H9 (cell line): ENCODE measurements at regions not wholly inside any gene's neighbourhood (a gene's known extent, or its start where the extent isn't known, plus 50 kb on each side); places are given as distances from the start of the nearest gene placed in this dataset.

ENCODE experiments used
- DNase-seq: peaks from one replicate; pipeline ENCODE4 v3.0.0-alpha.2; 2017
- H2AFZ ChIP-seq: one replicate; pipeline ENCODE4 v1.6.1; 2013; ENCODE audit warnings: mild to moderate bottlenecking, low read length, control low read depth, moderate library complexity
- H2AK5ac ChIP-seq: 2 replicates; pipeline ENCODE4 v1.6.1; 2013; ENCODE audit warnings: low read length, control low read depth, mixed read lengths; ENCODE audit not compliant: insufficient read length
- H2BK120ac ChIP-seq: one replicate; pipeline ENCODE4 v1.6.1; 2013; ENCODE audit warnings: low read depth, mild to moderate bottlenecking, low read length, control low read depth, inconsistent platforms; ENCODE audit not compliant: poor library complexity, severe bottlenecking
- H2BK12ac ChIP-seq: 2 replicates; pipeline ENCODE4 v1.6.1; 2013; ENCODE audit warnings: low read length, control low read depth, mixed read lengths, low read depth; ENCODE audit not compliant: insufficient read length
- H2BK15ac ChIP-seq: 2 replicates; pipeline ENCODE4 v1.6.1; 2013; ENCODE audit warnings: low read depth, low read length, control low read depth
- H2BK20ac ChIP-seq: one replicate; pipeline ENCODE4 v1.6.1; 2013; ENCODE audit warnings: low read depth, mild to moderate bottlenecking, low read length, control low read depth, inconsistent platforms; ENCODE audit not compliant: poor library complexity, severe bottlenecking
- H2BK5ac ChIP-seq: 2 replicates; pipeline ENCODE4 v1.6.1; 2013; ENCODE audit warnings: low read length, control low read depth, mixed read lengths; ENCODE audit not compliant: insufficient read length
- H3K14ac ChIP-seq: 2 replicates; pipeline ENCODE4 v1.6.1; 2013; ENCODE audit warnings: low read length, control low read depth; ENCODE audit not compliant: insufficient read depth
- H3K18ac ChIP-seq: 2 replicates; pipeline ENCODE4 v1.6.1; 2013; ENCODE audit warnings: low read depth, mild to moderate bottlenecking, mixed read lengths, low read length, control low read depth; ENCODE audit not compliant: insufficient read length
- H3K23ac ChIP-seq: 2 replicates; pipeline ENCODE4 v1.6.1; 2013; ENCODE audit warnings: low read length, control low read depth, mixed read lengths, low read depth; ENCODE audit not compliant: insufficient read length
- H3K23me2 ChIP-seq: 2 replicates; pipeline ENCODE4 v1.6.1; 2013; ENCODE audit warnings: low read depth, mild to moderate bottlenecking, mixed read lengths, low read length, control low read depth; ENCODE audit not compliant: insufficient read length, poor library complexity, severe bottlenecking
- H3K27ac ChIP-seq: 2 replicates; pipeline ENCODE4 v1.5.1; 2013; ENCODE audit warnings: low read length, control low read depth, mixed read lengths, low read depth; ENCODE audit not compliant: insufficient read length
- H3K27me3 ChIP-seq: 2 replicates; pipeline ENCODE4 v1.6.1; 2013; ENCODE audit warnings: low read length, control low read depth, inconsistent platforms; ENCODE audit not compliant: insufficient read depth
- H3K4ac ChIP-seq: 2 replicates; pipeline ENCODE4 v1.6.1; 2013; ENCODE audit warnings: low read depth, mild to moderate bottlenecking, control low read depth, inconsistent platforms, low read length, moderate library complexity
- H3K4me1 ChIP-seq: 2 replicates; pipeline ENCODE4 v1.6.1; 2013; ENCODE audit warnings: low read length, control low read depth, inconsistent platforms; ENCODE audit not compliant: insufficient read depth
- H3K4me2 ChIP-seq: 2 replicates; pipeline ENCODE4 v1.6.1; 2013; ENCODE audit warnings: low read length, control low read depth, mixed read lengths; ENCODE audit not compliant: insufficient read length, insufficient read depth
- H3K56ac ChIP-seq: 2 replicates; pipeline ENCODE4 v1.6.1; 2013; ENCODE audit warnings: low read depth, mild to moderate bottlenecking, mixed read lengths, low read length, control low read depth; ENCODE audit not compliant: insufficient read length
- H3K79me1 ChIP-seq: 2 replicates; pipeline ENCODE4 v1.6.1; 2013; ENCODE audit warnings: low read depth, mild to moderate bottlenecking, moderate library complexity, low read length, control low read depth, inconsistent platforms; ENCODE audit not compliant: insufficient read depth, poor library complexity, severe bottlenecking
- H3K79me2 ChIP-seq: 2 replicates; pipeline ENCODE4 v1.6.1; 2013; ENCODE audit warnings: low read length, control low read depth, inconsistent platforms; ENCODE audit not compliant: insufficient read depth
- H3K9ac ChIP-seq: 2 replicates; pipeline ENCODE4 v1.6.1; 2013; ENCODE audit warnings: low read length, control low read depth, mixed read lengths; ENCODE audit not compliant: insufficient read length; ENCODE audit errors: extremely low read depth
- H3K9me3 ChIP-seq: one replicate; pipeline ENCODE4 v1.6.1; 2013; ENCODE audit warnings: low read depth, low read length, inconsistent platforms; ENCODE audit not compliant: control insufficient read depth
- H3T11ph ChIP-seq: one replicate; pipeline ENCODE4 v1.6.1; 2013; ENCODE audit warnings: mild to moderate bottlenecking, low read length, control low read depth, inconsistent platforms
- H4K20me1 ChIP-seq: one replicate; pipeline ENCODE4 v1.6.1; 2013; ENCODE audit not compliant: control insufficient read depth, insufficient read length, insufficient read depth
- H4K5ac ChIP-seq: 2 replicates; pipeline ENCODE4 v1.6.1; 2013; ENCODE audit warnings: low read depth, mild to moderate bottlenecking, mixed read lengths, low read length, control low read depth; ENCODE audit not compliant: insufficient read length
- H4K8ac ChIP-seq: replicated peaks from 2 replicates; pipeline ENCODE4 v1.6.1; 2013; ENCODE audit warnings: low read length, control low read depth, mixed read lengths, low read depth; ENCODE audit not compliant: insufficient read length
- H4K91ac ChIP-seq: 2 replicates; pipeline ENCODE4 v1.6.1; 2013; ENCODE audit warnings: low read depth, mild to moderate bottlenecking, moderate library complexity, mixed read lengths, low read length, control low read depth; ENCODE audit not compliant: insufficient read length
- H3K27ac Mint-ChIP-seq, 3 experiments: 2 replicates in 2 of 3; 3 replicates in 1 of 3; pipeline ENCODE4 v1.8.0; 2020 to 2021; ENCODE audit warnings: mixed read lengths in 3 of 3, mild to moderate bottlenecking in 1 of 3, moderate library complexity in 1 of 3
- H3K27me3 Mint-ChIP-seq: 2 replicates; pipeline ENCODE4 v1.8.0; 2021; ENCODE audit warnings: low read depth, mild to moderate bottlenecking, moderate library complexity, mixed read lengths
- H3K36me3 Mint-ChIP-seq, 3 experiments: 2 replicates in 2 of 3; 3 replicates in 1 of 3; pipeline ENCODE4 v1.8.0; 2020 to 2021; ENCODE audit warnings: low read depth in 3 of 3, mixed read lengths in 3 of 3; ENCODE audit not compliant: insufficient read depth in 1 of 3
- H3K4me1 Mint-ChIP-seq, 2 experiments: 2 replicates each; pipeline ENCODE4 v1.8.0; 2020; ENCODE audit warnings: mixed read lengths in 2 of 2
- H3K4me3 Mint-ChIP-seq, 2 experiments: 2 replicates in 1 of 2; 3 replicates in 1 of 2; pipeline ENCODE4 v1.8.0; 2020 to 2021; ENCODE audit warnings: mild to moderate bottlenecking in 2 of 2, mixed read lengths in 2 of 2, moderate library complexity in 1 of 2
- H3K9me3 Mint-ChIP-seq, 2 experiments: 2 replicates in 1 of 2; 3 replicates in 1 of 2; pipeline ENCODE4 v1.8.0; 2020; ENCODE audit warnings: mild to moderate bottlenecking in 2 of 2, mixed read lengths in 2 of 2, moderate library complexity in 1 of 2
- WGBS: extraction: QIAGEN DNeasy Blood & Tissue Kit; methylation state at CpG from one replicate; pipeline ENCODE4 v1.1.7; 2013; ENCODE audit warnings: missing lambda C conversion rate, low lambda C conversion rate, mixed read lengths; ENCODE audit not compliant: insufficient read length; ENCODE audit errors: extremely low coverage; 5-methylcytosine and 5-hydroxymethylcytosine counted together
- TF ChIP-seq, protein P1 (sequence below): fragments of 200-600 bp; sonication (generic); conservative IDR thresholded peaks from 3 replicates; pipeline ENCODE4 v1.8.0; 2021; ENCODE audit warnings: antibody characterized with exemption, mild to moderate bottlenecking

DNA sequence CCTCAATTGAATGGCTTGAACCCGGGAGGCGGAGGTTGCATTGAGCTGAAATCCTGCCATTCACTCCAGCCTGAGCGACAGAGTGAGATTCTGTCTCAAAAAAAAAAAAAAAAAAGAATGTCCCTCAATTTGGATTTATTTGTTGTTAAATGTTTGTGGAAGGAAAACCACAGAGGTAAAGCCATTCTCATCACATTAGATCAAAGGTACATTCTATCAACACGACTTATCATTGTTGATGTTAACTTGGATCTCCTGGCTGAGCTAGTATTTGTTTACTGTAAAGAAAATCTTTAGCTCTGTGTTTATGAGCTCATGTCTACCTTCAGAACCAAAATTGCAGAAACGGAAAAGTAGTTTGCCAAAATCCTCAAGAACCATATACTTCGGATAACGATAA lies 91.4 kb upstream of the SALL4 start:
- Histone ChIP-seq H2BK20ac (no peak overlapping the region), H4K20me1 (no peaks in the 10 kb centered on the region), H3K4me2 (no peak overlapping the region), H3K14ac (no peak overlapping the region), H2BK5ac (no peak overlapping the region), H2AFZ (no peak overlapping the region), H2BK120ac (no peak overlapping the region), H3K79me1 (no peaks in the 10 kb centered on the region), H3K4ac (no peak overlapping the region), H3K9ac (no peak overlapping the region), H2AK5ac (no peak overlapping the region), H3K27me3 (no peaks in the 10 kb centered on the region), H3K9me3 (no peaks in the 10 kb centered on the region), H3K4me1 (peaks cover 9% of the 10 kb centered on the region; the same call in 1 of the 2 replicates), H3K18ac (no peak overlapping the region), H4K91ac (no peak overlapping the region), H3K27ac (no peak overlapping the region), H3T11ph (no peak overlapping the region), H2BK12ac (no peak overlapping the region), H2BK15ac (no peak overlapping the region), H3K23ac (no peak overlapping the region), H3K79me2 (no peaks in the 10 kb centered on the region), H3K23me2 (peaks cover 2% of the 10 kb centered on the region), H4K5ac (no peak overlapping the region), H4K8ac (no peak overlapping the region), H3K56ac (no peak overlapping the region)
- no peaks in the 10 kb centered on the region for H3K27me3 Mint-ChIP-seq
- DNase-seq = no peak
- TF ChIP-seq, protein P1, sequence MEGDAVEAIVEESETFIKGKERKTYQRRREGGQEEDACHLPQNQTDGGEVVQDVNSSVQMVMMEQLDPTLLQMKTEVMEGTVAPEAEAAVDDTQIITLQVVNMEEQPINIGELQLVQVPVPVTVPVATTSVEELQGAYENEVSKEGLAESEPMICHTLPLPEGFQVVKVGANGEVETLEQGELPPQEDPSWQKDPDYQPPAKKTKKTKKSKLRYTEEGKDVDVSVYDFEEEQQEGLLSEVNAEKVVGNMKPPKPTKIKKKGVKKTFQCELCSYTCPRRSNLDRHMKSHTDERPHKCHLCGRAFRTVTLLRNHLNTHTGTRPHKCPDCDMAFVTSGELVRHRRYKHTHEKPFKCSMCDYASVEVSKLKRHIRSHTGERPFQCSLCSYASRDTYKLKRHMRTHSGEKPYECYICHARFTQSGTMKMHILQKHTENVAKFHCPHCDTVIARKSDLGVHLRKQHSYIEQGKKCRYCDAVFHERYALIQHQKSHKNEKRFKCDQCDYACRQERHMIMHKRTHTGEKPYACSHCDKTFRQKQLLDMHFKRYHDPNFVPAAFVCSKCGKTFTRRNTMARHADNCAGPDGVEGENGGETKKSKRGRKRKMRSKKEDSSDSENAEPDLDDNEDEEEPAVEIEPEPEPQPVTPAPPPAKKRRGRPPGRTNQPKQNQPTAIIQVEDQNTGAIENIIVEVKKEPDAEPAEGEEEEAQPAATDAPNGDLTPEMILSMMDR = no peak
- H3K4me1 Mint-ChIP-seq = peaks cover 33 to 34% of the 10 kb centered on the region in 2 experiments
- peak overlapping the region in 1 of 3 experiments; percentile 6; a peak in 1 of 7 replicates for H3K27ac Mint-ChIP-seq
- no peak overlapping the region for H3K4me3 Mint-ChIP-seq
- H3K9me3 Mint-ChIP-seq = peaks cover 0 to 2% of the 10 kb centered on the region in 2 experiments; a peak in 1 of 5 replicates
- no peaks in the 10 kb centered on the region for H3K36me3 Mint-ChIP-seq
- WGBS = no CpG with 5 or more reads among the region's 7 CpGs
